GM18951 (cell line): ENCODE measurements at regions not wholly inside any gene's neighbourhood (a gene's known extent, or its start where the extent isn't known, plus 50 kb on each side); places are given as distances from the start of the nearest gene placed in this dataset.

Experiments
- POLR2A ChIP-seq: IDR thresholded peaks from 4 replicates; pipeline ENCODE4 v1.6.1; 2011; ENCODE audit warnings: mild to moderate bottlenecking; ENCODE audit not compliant: insufficient read length, insufficient read depth; ENCODE audit errors: extremely low read depth
- in situ Hi-C: fragments of 300-500 bp; cut with MboI; formaldehyde crosslinking; loops from one replicate; pipeline ENCODE4 v1.12.0; 2022; ENCODE audit warnings: low sequenced_read_pairs, mixed read lengths, inconsistent platforms; ENCODE audit not compliant: unreplicated experiment

- in situ Hi-C loops: no loop called here
- no peak for TF ChIP-seq POLR2A
Observed at GRCh38 chr1:29793101-29793546, 556.8 kb downstream of the PTPRU start.

- in situ Hi-C loops: no loop called here
- TF ChIP-seq POLR2A: no peak
Observed at GRCh38 chr1:29789910-29790247, 553.6 kb downstream of the PTPRU start.

GRCh38 chr1:29789221-29789909, 553.0 kb downstream of the PTPRU start:
- in situ Hi-C loops: no loop called here
- no peak for TF ChIP-seq POLR2A

- no peak for TF ChIP-seq POLR2A
- in situ Hi-C loops: no loop called here
Observed at GRCh38 chr1:29786791-29787732, 550.7 kb downstream of the PTPRU start.

GRCh38 chr1:29786195-29786594, 549.9 kb downstream of the PTPRU start:
- in situ Hi-C loops: no loop called here
- no peak for TF ChIP-seq POLR2A

GRCh38 chr1:29785554-29785953, 549.2 kb downstream of the PTPRU start:
- no peak for TF ChIP-seq POLR2A
- in situ Hi-C loops: no loop called here

GRCh38 chr1:29785137-29785527, 548.8 kb downstream of the PTPRU start:
- in situ Hi-C loops: no loop called here
- TF ChIP-seq POLR2A: no peak

GRCh38 chr1:29784276-29785136, 548.2 kb downstream of the PTPRU start:
- TF ChIP-seq POLR2A: no peak
- in situ Hi-C loops: no loop called here

- TF ChIP-seq POLR2A: no peak
- in situ Hi-C loops: no loop called here
Observed at GRCh38 chr1:29783508-29784275, 547.4 kb downstream of the PTPRU start.

- TF ChIP-seq POLR2A: no peak
- in situ Hi-C loops: no loop called here
Observed at GRCh38 chr1:29782846-29783507, 546.7 kb downstream of the PTPRU start.

GRCh38 chr1:29779146-29779545, 542.8 kb downstream of the PTPRU start:
- no peak for TF ChIP-seq POLR2A
- in situ Hi-C loops: no loop called here

GRCh38 chr1:29777522-29777921, 541.2 kb downstream of the PTPRU start:
- no peak for TF ChIP-seq POLR2A
- in situ Hi-C loops: no loop called here
